IMR-90 (cell line): ENCODE measurements at regions not wholly inside any gene's neighbourhood (a gene's known extent, or its start where the extent isn't known, plus 50 kb on each side); places are given as distances from the start of the nearest gene placed in this dataset.

Experiments
- CEBPB ChIP-seq: IDR thresholded peaks from 2 replicates; pipeline ENCODE4 v1.6.1; 2012; ENCODE audit warnings: low read depth, low read length, improper control_type of control experiment
- CHD1 ChIP-seq: IDR thresholded peaks from 2 replicates; pipeline ENCODE4 v1.6.1; 2012; ENCODE audit warnings: low read depth, low read length, improper control_type of control experiment
- CTCF ChIP-seq: conservative IDR thresholded peaks from 2 replicates; pipeline ENCODE4 v1.5.1; 2012; ENCODE audit warnings: mild to moderate bottlenecking, low read depth, low read length, improper control_type of control experiment
- ELK1 ChIP-seq: fragments of 150-350 bp; IDR thresholded peaks from 2 replicates; pipeline ENCODE4 v1.6.1; 2016; ENCODE audit warnings: low read depth, mild to moderate bottlenecking, low read length, moderate library complexity, borderline replicate concordance
- MAFK ChIP-seq: IDR thresholded peaks from 2 replicates; pipeline ENCODE4 v1.6.1; 2012; ENCODE audit warnings: low read depth, low read length, improper control_type of control experiment
- MAZ ChIP-seq: IDR thresholded peaks from 2 replicates; pipeline ENCODE4 v1.6.1; 2012; ENCODE audit warnings: low read depth, mild to moderate bottlenecking, low read length, improper control_type of control experiment, moderate library complexity, borderline replicate concordance
- MXI1 ChIP-seq: IDR thresholded peaks from 2 replicates; pipeline ENCODE4 v1.6.1; 2012; ENCODE audit warnings: low read depth, mild to moderate bottlenecking, low read length, moderate library complexity, borderline replicate concordance
- POLR2A ChIP-seq: IDR thresholded peaks from 2 replicates; pipeline ENCODE4 v1.6.1; 2012; ENCODE audit warnings: mild to moderate bottlenecking, low read depth, low read length
- RAD21 ChIP-seq: IDR thresholded peaks from 2 replicates; pipeline ENCODE4 v1.6.1; 2012; ENCODE audit warnings: low read length, improper control_type of control experiment
- RFX5 ChIP-seq: IDR thresholded peaks from 2 replicates; pipeline ENCODE4 v1.8.0; 2012; ENCODE audit warnings: low read depth, mild to moderate bottlenecking, low read length, moderate library complexity
- USF2 ChIP-seq: fragments of 150-350 bp; IDR thresholded peaks from 2 replicates; pipeline ENCODE4 v1.6.1; 2017; ENCODE audit warnings: mild to moderate bottlenecking, antibody characterized with exemption, low read length, low read depth

GRCh38 chr2:43011158-43011491, 215.3 kb downstream of the ZFP36L2 start:
- TF ChIP-seq CEBPB (no peak), CTCF (no peak), POLR2A (no peak), MAFK (no peak), RAD21 (no peak), ELK1 (no peak), RFX5 (no peak), USF2 (no peak), MAZ (no peak), MXI1 (no peak), CHD1 (no peak)
